HG02571 (cell line): ENCODE measurements at regions not wholly inside any gene's neighbourhood (a gene's known extent, or its start where the extent isn't known, plus 50 kb on each side); places are given as distances from the start of the nearest gene placed in this dataset.
"Not testable (repeated sequence)": the region's sequence is repeated elsewhere in the genome, so short reads cannot be mapped to it uniquely, and the experiment has no call there.

Experiments
- ATAC-seq: cut with Tn5 transposase; IDR thresholded peaks from one replicate; pipeline ENCODE4 v1.9.1; 2021; ENCODE audit warnings: mild to moderate bottlenecking, moderate library complexity; ENCODE audit not compliant: unreplicated experiment

- no peak for ATAC-seq
Observed at GRCh38 chr5:147075187-147075586, 159.6 kb upstream of the STK32A start.

- no peak for ATAC-seq
Observed at GRCh38 chr5:147080391-147080790, 154.4 kb upstream of the STK32A start.

GRCh38 chr5:147081311-147081764 is 153.5 kb upstream of the STK32A start:
- no peak for ATAC-seq

DNA sequence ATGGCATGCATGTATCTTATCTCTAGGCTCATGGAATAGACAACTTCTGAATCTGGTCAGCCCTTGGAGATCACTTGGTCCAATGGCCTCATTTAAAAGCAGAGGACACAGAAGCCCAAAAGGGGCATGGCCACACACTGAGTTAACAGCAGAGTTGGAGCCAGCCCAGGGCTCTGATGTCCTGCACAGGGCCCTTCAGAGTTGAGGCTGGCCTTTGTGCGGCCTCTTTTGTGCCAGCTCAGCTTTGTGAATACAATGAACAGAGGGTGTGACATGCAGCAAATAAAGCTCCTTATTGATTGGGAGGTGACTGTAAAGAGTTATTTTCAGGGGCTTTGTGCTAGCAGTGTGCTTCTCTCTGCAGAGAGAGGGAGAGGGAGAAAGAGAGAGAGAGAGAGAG is 150.1 kb upstream of the STK32A start:
- ATAC-seq, result no peak

- ATAC-seq, result no peak
Observed at GRCh38 chr5:147085409-147085808, 149.4 kb upstream of the STK32A start.

DNA sequence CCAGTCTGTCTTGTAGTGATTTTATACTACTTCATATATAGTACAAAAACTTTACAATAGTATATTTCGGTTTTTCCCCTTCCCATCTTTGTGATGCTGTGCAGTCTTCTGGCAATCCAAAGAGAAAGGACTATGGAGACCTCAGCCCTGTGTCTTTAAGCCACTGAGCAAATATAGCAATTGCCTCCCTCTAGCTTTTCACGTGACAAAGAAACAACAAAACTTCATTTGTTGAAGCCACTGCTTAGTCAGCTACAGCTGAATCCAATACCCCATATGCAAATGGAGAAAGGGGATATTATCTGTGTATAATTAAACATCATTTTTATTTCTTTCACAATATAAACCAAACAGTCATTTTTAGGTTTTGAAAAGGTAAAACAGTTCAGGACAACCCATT is 142.8 kb upstream of the STK32A start:
- ATAC-seq, result no peak

- ATAC-seq, result no peak
Observed at GRCh38 chr5:147093138-147093537, 141.7 kb upstream of the STK32A start.

DNA sequence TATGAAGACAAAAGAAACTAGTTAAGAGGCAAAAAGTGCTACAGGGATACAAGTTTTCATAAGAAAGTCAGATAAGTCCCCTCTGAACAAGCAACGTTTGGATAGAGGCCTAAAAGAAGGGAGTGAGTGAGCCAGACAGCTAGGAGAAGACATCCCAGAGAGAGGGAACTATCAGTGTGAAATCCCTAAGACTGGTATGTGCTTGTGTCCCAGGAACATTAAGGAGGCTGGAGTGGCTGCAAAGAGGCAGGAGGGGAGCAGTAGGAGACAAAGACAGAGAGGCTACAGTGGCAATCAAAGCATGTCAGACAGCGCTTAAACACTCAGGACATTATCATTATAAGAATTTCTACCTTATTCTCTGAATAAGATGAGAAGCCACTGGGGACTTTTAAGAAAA is 139.1 kb upstream of the STK32A start:
- ATAC-seq, result no peak

DNA sequence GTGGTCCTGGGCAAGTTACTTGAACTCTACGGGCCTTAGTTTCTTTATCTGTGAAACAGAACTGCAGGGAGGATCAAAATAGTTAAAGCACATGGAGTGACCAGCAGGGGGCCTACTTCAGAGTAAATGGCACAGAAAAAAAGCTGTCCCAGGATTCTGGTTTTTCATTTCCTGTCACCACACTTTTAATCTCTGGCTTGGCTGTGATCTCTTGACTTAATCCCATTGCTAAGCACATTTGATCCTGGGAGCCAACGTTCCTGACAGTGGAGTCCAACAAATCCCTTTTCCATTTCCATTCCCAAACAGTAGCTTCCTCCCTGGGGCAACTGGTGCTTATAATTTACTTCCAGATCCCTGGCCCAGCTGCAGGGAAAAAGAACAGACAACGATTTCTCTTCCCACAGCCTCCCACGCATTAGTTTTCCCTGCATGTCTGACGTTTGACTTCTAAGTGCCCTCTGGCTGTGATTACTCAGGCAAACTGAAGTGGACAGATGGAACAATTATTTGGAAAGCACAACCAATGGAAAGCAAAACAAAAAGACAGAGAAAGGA is 136.5 kb upstream of the STK32A start:
- no peak for ATAC-seq

GRCh38 chr5:147101659-147102369 is 133.0 kb upstream of the STK32A start:
- ATAC-seq, result no peak

DNA sequence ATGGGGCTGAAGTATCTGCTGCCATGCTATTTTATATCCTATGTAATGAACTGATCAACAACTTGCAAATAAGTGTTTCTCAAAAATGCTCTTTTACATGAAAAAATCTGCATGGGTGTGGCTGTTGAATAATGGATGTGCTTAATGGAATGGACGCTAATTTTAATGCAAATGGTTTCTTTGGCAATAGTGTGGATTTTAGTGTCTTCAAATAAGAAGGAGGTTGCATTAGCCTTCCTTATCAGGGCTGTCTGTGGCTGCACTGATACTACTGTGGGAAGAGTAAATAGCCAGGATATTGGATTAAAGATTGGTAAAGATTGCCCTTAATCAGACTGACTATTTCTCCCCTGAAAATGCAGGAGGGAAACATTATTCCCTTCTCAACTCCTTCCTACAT is 121.9 kb upstream of the STK32A start:
- ATAC-seq, result no peak

DNA sequence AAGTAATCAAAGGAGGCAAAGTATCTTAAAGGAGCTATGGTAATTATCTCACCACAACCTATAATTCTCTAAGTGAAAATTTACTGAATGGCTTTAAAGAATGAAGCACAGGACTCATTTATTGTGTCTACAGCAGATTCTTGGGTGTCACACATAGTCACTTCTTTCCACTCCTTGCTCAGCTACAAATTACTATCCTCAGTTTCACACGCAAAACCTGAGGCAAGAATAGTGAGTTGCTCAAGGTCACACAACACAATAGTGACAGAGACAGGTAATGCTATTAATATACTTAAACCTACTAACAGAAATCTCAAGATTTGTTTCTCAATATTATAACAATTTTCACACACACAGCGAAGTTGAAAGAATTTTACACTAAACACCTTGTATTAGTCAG is 120.9 kb upstream of the STK32A start:
- ATAC-seq, result no peak

GRCh38 chr5:147139759-147140158 is 95.1 kb upstream of the STK32A start:
- not testable (repeated sequence) for ATAC-seq

- no peak for ATAC-seq
Observed at GRCh38 chr5:147140558-147140957, 94.3 kb upstream of the STK32A start.

DNA sequence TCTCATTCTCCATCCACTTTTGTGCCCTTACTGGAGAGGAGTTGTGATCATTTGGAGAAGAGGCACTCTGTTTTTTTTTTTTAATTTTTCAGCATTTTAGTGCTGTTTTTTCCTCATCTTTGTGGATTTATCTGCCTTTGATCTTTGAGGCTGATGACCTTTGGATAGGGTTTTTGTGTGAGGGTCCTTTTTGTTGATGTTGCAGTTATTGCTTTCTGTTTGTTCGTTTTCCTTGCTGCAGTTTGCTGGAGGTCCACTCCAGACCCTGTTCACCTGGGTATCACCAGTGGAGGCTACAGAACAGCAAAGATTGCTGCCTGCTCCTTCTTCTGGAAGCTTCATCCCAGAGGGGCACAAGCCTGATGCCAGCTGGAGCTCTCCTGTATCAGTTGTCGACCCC is 93.2 kb upstream of the STK32A start:
- not testable (repeated sequence) for ATAC-seq

DNA sequence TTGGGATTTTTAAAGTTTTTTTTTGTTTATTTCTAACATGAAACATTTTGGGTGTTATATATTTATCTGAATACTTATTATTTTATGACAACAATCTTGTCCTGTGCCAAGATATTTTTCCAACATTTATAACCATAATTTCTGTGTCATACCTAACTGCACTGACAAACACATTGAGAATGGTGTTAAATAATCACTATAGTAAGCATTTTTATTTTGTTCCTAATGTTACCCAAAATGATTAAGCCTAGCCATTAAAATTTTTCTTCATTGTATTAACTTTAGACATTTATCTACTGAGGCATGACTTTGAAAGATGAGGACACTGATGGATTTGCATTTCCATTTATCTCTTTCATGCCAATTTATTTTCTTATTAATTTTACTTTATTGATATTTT is 91.6 kb upstream of the STK32A start:
- ATAC-seq, result no peak

GRCh38 chr5:147145328-147145727 is 89.5 kb upstream of the STK32A start:
- no peak for ATAC-seq

DNA sequence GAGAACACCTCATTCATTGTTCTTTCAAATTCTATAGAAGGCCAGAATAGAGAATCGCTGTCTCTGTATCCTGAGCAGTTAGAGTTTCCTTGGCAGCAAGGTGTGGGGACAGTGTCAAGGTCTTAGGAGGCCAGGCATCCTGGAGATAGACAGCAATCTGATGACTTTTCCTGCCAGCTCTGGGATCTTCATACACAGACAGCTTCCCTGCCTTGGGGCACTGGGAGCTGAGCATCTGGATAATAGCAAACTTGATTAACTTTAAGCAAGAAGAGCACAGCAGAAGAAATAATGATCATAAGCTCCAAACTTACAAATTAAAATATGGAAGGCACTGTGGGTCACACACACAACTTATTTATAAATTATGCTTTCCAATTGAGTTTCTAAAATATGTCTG is 86.1 kb upstream of the STK32A start:
- no peak for ATAC-seq

GRCh38 chr5:147152086-147152485 is 82.7 kb upstream of the STK32A start:
- no peak for ATAC-seq

DNA sequence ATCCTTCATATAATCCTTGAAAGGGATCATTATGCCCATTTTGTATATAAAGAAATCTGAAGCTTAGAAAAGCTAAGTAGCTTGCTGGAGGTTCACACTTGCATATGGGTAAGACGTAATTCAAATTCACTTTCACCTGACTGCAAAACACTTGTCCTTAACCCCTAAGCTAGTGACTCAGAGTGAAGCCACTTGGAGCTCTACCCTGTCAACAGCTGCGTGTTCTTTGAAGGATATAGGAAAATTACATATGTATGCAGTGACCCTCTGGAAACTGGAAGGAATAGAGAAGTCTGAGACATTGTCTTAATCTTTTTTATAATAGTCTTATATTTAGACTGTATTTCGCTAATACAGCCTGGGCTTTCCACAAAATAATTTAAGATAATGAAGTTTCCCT is 80.0 kb upstream of the STK32A start:
- ATAC-seq, result no peak

DNA sequence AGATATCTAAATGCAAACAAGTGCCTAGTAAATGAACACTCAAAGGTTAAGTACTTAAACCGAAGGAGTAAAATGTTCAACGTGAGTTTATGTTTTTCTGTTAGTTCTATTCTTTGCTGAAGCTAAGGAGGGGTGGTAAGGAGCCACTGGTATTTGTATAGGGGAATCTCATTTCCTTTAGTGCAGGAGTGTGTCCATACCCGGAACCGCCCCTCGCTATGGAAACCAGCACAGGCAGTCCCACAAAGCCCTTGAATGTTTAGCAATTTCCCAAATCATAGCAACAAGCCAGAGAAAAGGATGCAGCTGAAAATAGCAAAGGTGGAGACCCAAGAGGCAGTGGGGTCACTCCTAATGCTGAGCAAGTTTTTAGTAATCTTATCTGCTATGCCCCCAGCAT is 78.8 kb upstream of the STK32A start:
- no peak for ATAC-seq

DNA sequence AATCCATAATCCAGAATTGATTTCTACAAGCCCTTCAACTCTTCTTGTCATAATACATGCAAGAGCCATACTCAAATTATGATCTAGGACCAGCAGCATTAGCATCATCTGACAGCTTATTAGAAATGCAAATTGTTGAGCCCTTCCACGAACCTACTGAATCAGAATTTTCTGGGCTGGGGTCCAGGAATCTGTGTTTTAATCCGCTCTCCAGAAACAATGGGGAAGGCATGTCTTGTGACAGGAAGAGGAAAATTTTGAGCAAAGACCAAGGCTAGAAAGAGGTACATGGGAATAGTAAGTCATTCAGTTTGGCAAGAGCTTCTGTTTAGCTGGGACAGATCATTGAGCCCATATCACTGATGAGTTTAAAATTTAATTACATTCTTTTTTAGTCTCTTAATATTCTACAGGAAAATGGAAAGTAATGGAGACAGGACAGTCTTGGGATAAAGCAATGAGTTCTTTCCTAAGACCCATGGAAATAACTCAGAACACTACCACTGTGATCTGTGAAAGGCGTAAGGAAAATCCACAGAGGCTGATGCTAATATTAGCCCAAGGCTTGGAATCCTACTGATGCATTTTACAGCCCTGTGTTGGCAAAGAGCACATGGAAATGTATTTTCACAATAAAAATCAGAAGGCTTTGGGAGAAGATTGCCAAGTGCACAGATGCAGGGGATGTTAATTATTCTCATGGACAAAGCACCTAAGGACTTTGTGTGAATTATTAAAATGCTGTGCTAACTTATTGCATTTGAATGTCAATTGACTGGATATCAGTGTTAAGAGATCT is 73.7 kb upstream of the STK32A start:
- ATAC-seq, result no peak
